Gastrocnemius medialis (tissue), 4 donors: ENCODE measurements at regions not wholly inside any gene's neighbourhood (a gene's known extent, or its start where the extent isn't known, plus 50 kb on each side); places are given as distances from the start of the nearest gene placed in this dataset.

ENCODE experiments used
- POLR2A ChIP-seq, 2 donors: fragments of 450-650 bp; IDR thresholded peaks; one replicate each; pipeline ENCODE4 v1.6.1; 2017; ENCODE audit warnings: antibody characterized with exemption in 2 of 2, mild to moderate bottlenecking in 2 of 2, moderate library complexity in 2 of 2
- TF ChIP-seq, protein P1 (sequence below), 5 experiments: fragments of 450-650 bp in 3 of 5; fragments of 200-600 bp in 2 of 5; sonication (generic) in 2 of 5; IDR thresholded peaks in 4 of 5; conservative IDR thresholded peaks in 1 of 5; 1 replicate in 4 of 5; 2 replicates in 1 of 5; pipeline ENCODE4 v1.5.1; 2016 to 2019; ENCODE audit warnings: antibody characterized with exemption in 5 of 5, mild to moderate bottlenecking in 3 of 5, moderate library complexity in 3 of 5

DNA sequence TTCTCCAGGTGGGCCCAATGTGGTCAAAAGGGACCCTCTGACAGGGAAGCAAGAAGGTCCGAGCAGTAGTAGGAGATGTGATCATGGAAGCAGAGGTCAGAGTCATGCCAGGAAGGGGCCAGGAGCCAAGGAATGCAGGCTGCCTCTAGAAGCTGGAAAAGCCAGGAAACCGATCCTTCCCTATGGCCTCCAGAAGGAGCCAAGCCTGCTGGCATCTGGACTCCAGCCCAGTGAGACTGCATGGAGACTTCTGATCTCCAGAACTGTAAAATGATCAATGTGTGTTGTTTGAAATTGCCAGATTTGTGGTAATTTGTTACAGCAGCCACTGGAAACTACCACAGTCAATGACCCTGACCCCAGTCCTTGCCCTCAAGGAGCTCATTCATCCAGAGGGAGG is 56.8 kb upstream of the SPATA12 start:
- TF ChIP-seq, protein P1, sequence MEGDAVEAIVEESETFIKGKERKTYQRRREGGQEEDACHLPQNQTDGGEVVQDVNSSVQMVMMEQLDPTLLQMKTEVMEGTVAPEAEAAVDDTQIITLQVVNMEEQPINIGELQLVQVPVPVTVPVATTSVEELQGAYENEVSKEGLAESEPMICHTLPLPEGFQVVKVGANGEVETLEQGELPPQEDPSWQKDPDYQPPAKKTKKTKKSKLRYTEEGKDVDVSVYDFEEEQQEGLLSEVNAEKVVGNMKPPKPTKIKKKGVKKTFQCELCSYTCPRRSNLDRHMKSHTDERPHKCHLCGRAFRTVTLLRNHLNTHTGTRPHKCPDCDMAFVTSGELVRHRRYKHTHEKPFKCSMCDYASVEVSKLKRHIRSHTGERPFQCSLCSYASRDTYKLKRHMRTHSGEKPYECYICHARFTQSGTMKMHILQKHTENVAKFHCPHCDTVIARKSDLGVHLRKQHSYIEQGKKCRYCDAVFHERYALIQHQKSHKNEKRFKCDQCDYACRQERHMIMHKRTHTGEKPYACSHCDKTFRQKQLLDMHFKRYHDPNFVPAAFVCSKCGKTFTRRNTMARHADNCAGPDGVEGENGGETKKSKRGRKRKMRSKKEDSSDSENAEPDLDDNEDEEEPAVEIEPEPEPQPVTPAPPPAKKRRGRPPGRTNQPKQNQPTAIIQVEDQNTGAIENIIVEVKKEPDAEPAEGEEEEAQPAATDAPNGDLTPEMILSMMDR (IDR thresholded peaks at IDR 0.05 in 4 of 5, conservative IDR thresholded peaks at IDR 0.05 in 1 of 5): no peak
- TF ChIP-seq POLR2A (IDR thresholded peaks at IDR 0.05): no peak
